Brain microvascular endothelial cell (primary cell): ENCODE measurements at regions not wholly inside any gene's neighbourhood (a gene's known extent, or its start where the extent isn't known, plus 50 kb on each side); places are given as distances from the start of the nearest gene placed in this dataset.
A peak's percentile ranks its signal among the peaks of the same experiment; 100 is the strongest.

ENCODE experiments used
- DNase-seq: peaks from one replicate; pipeline ENCODE4 v3.0.0-alpha.2; 2020
- H3K27ac ChIP-seq: fragments of 250-450 bp; sonication (Bioruptor Pico); 2 replicates; pipeline ENCODE4 v1.5.1; 2020; ENCODE audit warnings: mild to moderate bottlenecking, moderate library complexity
- H3K27me3 ChIP-seq: fragments of 250-450 bp; sonication (Bioruptor Pico); replicated peaks from 2 replicates; pipeline ENCODE4 v1.5.1; 2020; ENCODE audit warnings: mild to moderate bottlenecking
- H3K36me3 ChIP-seq: fragments of 250-450 bp; sonication (Bioruptor Pico); replicated peaks from 2 replicates; pipeline ENCODE4 v1.5.1; 2020; ENCODE audit warnings: mild to moderate bottlenecking
- H3K4me3 ChIP-seq: 2 replicates; pipeline ENCODE4 v1.5.1; 2011; ENCODE audit warnings: low read depth, mild to moderate bottlenecking, control low read depth, low read length, moderate library complexity
- CTCF ChIP-seq: IDR thresholded peaks from 2 replicates; pipeline ENCODE4 v1.5.1; 2011; ENCODE audit warnings: low read depth, mild to moderate bottlenecking, moderate library complexity, low read length, control low read depth, inconsistent platforms; ENCODE audit errors: missing control alignments
- in situ Hi-C: cut with HindIII; loops from 2 replicates; pipeline ENCODE4 v1.10.0; 2017; ENCODE audit warnings: low sequenced_read_pairs, low pct_ligation_motif_present

GRCh38 chr1:194544012-194544411 is 1357.6 kb upstream of the B3GALT2 start:
- no peak for TF ChIP-seq CTCF
- in situ Hi-C loops, result no loop called here
- Histone ChIP-seq H3K36me3 (no peaks in the 10 kb centered on the region), H3K4me3 (no peak overlapping the region), H3K27ac (no peak overlapping the region), H3K27me3 (no peaks in the 10 kb centered on the region)
- no peak for DNase-seq

- H3K27ac ChIP-seq, result no peak overlapping the region
- in situ Hi-C loops, result no loop called here
- H3K4me3 ChIP-seq, result no peak overlapping the region
- H3K36me3 ChIP-seq, result no peaks in the 10 kb centered on the region
- no peaks in the 10 kb centered on the region for H3K27me3 ChIP-seq
- TF ChIP-seq CTCF, result peak; percentile 38
- no peak for DNase-seq
Measured at GRCh38 chr1:194538453-194538852, 1352.0 kb upstream of the B3GALT2 start.

- no peak overlapping the region for H3K4me3 ChIP-seq
- no peaks in the 10 kb centered on the region for H3K27me3 ChIP-seq
- no peak for TF ChIP-seq CTCF
- in situ Hi-C loops, result no loop called here
- no peak overlapping the region for H3K27ac ChIP-seq
- no peak for DNase-seq
- H3K36me3 ChIP-seq, result no peaks in the 10 kb centered on the region
Measured at GRCh38 chr1:194537521-194537920, 1351.1 kb upstream of the B3GALT2 start.

GRCh38 chr1:194535369-194535768 is 1349.0 kb upstream of the B3GALT2 start:
- TF ChIP-seq CTCF, result no peak
- DNase-seq, result no peak
- no peak overlapping the region for H3K4me3 ChIP-seq
- no peaks in the 10 kb centered on the region for H3K36me3 ChIP-seq
- H3K27me3 ChIP-seq, result no peaks in the 10 kb centered on the region
- no peak overlapping the region for H3K27ac ChIP-seq
- in situ Hi-C loops, result no loop called here

GRCh38 chr1:194534784-194535183 is 1348.4 kb upstream of the B3GALT2 start:
- TF ChIP-seq CTCF, result no peak

GRCh38 chr1:194533641-194534040 is 1347.2 kb upstream of the B3GALT2 start:
- Histone ChIP-seq H3K27me3 (no peaks in the 10 kb centered on the region), H3K36me3 (no peaks in the 10 kb centered on the region), H3K4me3 (no peak overlapping the region), H3K27ac (no peak overlapping the region)
- TF ChIP-seq CTCF, result no peak
- no peak for DNase-seq
- in situ Hi-C loops, result no loop called here

More at GRCh38 chr1:194534784-194535183, 1348.4 kb upstream of the B3GALT2 start:
- DNase-seq, result no peak
- in situ Hi-C loops, result no loop called here
- Histone ChIP-seq H3K27ac (no peak overlapping the region), H3K27me3 (no peaks in the 10 kb centered on the region), H3K36me3 (no peaks in the 10 kb centered on the region), H3K4me3 (no peak overlapping the region)
